CD4-positive, alpha-beta memory T cell (primary cell): ENCODE measurements at regions not wholly inside any gene's neighbourhood (a gene's known extent, or its start where the extent isn't known, plus 50 kb on each side); places are given as distances from the start of the nearest gene placed in this dataset.

Experiments
- CTCF ChIA-PET: fragments of 350-600 bp; sonication (Branson Sonifier 250); formaldehyde crosslinking; loops from one replicate; lab custom pipeline; 2021; ENCODE audit warnings: inconsistent platforms; ENCODE audit not compliant: partially characterized antibody; lab: Charles Lee
- POLR2A ChIA-PET: fragments of 350-600 bp; sonication (Branson Sonifier 250); formaldehyde crosslinking; loops from one replicate; lab custom pipeline; 2021; ENCODE audit not compliant: partially characterized antibody; lab: Charles Lee
- DNase-seq, 5 donors: peaks; one replicate each; pipeline versions ENCODE4 v3.0.0 to v3.0.0-alpha.2; 2020 to 2022; ENCODE audit warnings: mixed read lengths in 1 of 5
- H3K27ac ChIP-seq: one replicate; pipeline ENCODE4 v1.7.0; 2013; ENCODE audit warnings: low read depth, low read length
- H3K27me3 ChIP-seq: 2 replicates; pipeline ENCODE4 v1.7.0; 2013; ENCODE audit warnings: mild to moderate bottlenecking, low read length, moderate library complexity; ENCODE audit not compliant: insufficient read depth
- H3K36me3 ChIP-seq: 2 replicates; pipeline ENCODE4 v1.7.0; 2013; ENCODE audit warnings: mild to moderate bottlenecking, low read length, moderate library complexity; ENCODE audit not compliant: insufficient read depth
- H3K4me1 ChIP-seq: 2 replicates; pipeline ENCODE4 v1.7.0; 2013; ENCODE audit warnings: mild to moderate bottlenecking, low read length, moderate library complexity; ENCODE audit not compliant: insufficient read depth
- H3K4me3 ChIP-seq, 2 donors: one replicate each; pipeline ENCODE4 v1.7.0; 2013; ENCODE audit warnings: low read length in 2 of 2, mild to moderate bottlenecking in 1 of 2
- H3K9me3 ChIP-seq, 2 donors: one replicate each; pipeline ENCODE4 v1.7.0; 2013; ENCODE audit warnings: low read length in 2 of 2, control low read depth in 1 of 2; ENCODE audit not compliant: control insufficient read depth in 1 of 2
- H3K27ac Mint-ChIP-seq, 7 donors: one replicate each; pipeline ENCODE4 v1.8.0; 2020 to 2021; ENCODE audit warnings: mixed read lengths in 7 of 7, mild to moderate bottlenecking in 6 of 7, inconsistent platforms in 3 of 7, moderate library complexity in 3 of 7
- H3K27me3 Mint-ChIP-seq, 2 donors: one replicate each; pipeline ENCODE4 v1.8.0; 2020 to 2021; ENCODE audit warnings: mixed read lengths in 2 of 2
- H3K36me3 Mint-ChIP-seq, 2 donors: one replicate each; pipeline ENCODE4 v1.8.0; 2020 to 2021; ENCODE audit warnings: mixed read lengths in 2 of 2, inconsistent platforms in 1 of 2, mild to moderate bottlenecking in 1 of 2
- H3K4me1 Mint-ChIP-seq, 4 donors: one replicate each; pipeline ENCODE4 v1.8.0; 2020 to 2021; ENCODE audit warnings: mixed read lengths in 4 of 4, mild to moderate bottlenecking in 1 of 4
- H3K4me3 Mint-ChIP-seq, 8 donors: one replicate each; pipeline ENCODE4 v1.8.0; 2020 to 2021; ENCODE audit warnings: mixed read lengths in 8 of 8, mild to moderate bottlenecking in 7 of 8, moderate library complexity in 6 of 8, inconsistent platforms in 3 of 8
- H3K9me3 Mint-ChIP-seq, 8 donors: one replicate each; pipeline ENCODE4 v1.8.0; 2020 to 2021; ENCODE audit warnings: mixed read lengths in 8 of 8, mild to moderate bottlenecking in 5 of 8, inconsistent platforms in 3 of 8, moderate library complexity in 1 of 8
- intact Hi-C: fragments of 100-400 bp; cut with micrococcal nuclease; formaldehyde crosslinking; loops from one replicate; pipeline ENCODE4 v1.15.1; 2023

- Histone ChIP-seq H3K27ac (no peak overlapping the region), H3K4me3 (no peak overlapping the region), H3K9me3 (no peaks in the 10 kb centered on the region), H3K36me3 (no peaks in the 10 kb centered on the region), H3K27me3 (no peaks in the 10 kb centered on the region), H3K4me1 (no peaks in the 10 kb centered on the region)
- Mint-ChIP-seq H3K36me3 (no peaks in the 10 kb centered on the region), H3K9me3 (peaks cover 0 to 5% (median 2%) of the 10 kb centered on the region in 8 donors), H3K4me3 (no peak overlapping the region), H3K27ac (no peak overlapping the region), H3K4me1 (no peaks in the 10 kb centered on the region), H3K27me3 (no peaks in the 10 kb centered on the region)
- no peak for DNase-seq
- POLR2A ChIA-PET: no interaction called here
- intact Hi-C loops: no loop called here
- CTCF ChIA-PET: no interaction called here
These were observed 923.7 kb downstream of the TBC1D32 start for GRCh38 chr6:120410586-120410985.

DNA sequence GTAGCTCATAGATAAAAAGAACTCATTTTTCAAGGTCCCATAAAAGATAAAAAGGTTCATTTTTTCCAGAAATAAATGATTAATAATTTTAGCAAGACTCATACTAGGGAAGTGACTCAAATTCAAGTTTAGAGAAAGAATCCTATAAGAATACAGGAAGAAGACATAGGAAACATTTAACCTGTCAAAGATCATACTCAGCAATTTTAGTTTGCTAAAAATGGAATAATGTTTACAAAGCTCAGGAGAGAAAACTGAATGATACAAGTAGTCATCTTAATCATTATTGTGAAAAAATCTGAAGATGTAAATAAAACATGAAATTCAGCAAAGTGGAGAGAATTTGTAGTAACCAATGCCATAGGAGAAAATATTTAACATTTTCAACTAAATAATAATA, 926.6 kb downstream of the TBC1D32 start:
- Histone ChIP-seq H3K9me3 (no peaks in the 10 kb centered on the region), H3K4me1 (no peaks in the 10 kb centered on the region), H3K4me3 (no peak overlapping the region), H3K27ac (no peak overlapping the region), H3K27me3 (no peaks in the 10 kb centered on the region), H3K36me3 (no peaks in the 10 kb centered on the region)
- H3K36me3 Mint-ChIP-seq: no peaks in the 10 kb centered on the region
- no peaks in the 10 kb centered on the region for H3K4me1 Mint-ChIP-seq
- peaks cover 0 to 6% (median 3%) of the 10 kb centered on the region in 8 donors for H3K9me3 Mint-ChIP-seq
- intact Hi-C loops: no loop called here
- H3K27ac Mint-ChIP-seq: no peak overlapping the region
- POLR2A ChIA-PET: no interaction called here
- CTCF ChIA-PET: no interaction called here
- H3K27me3 Mint-ChIP-seq: no peaks in the 10 kb centered on the region
- H3K4me3 Mint-ChIP-seq: no peak overlapping the region
- no peak for DNase-seq

GRCh38 chr6:120405947-120406346, 928.3 kb downstream of the TBC1D32 start:
- ChIA-PET POLR2A (no interaction called here), CTCF (no interaction called here)
- H3K27ac Mint-ChIP-seq: no peak overlapping the region
- no peaks in the 10 kb centered on the region for H3K4me1 ChIP-seq
- H3K4me3 Mint-ChIP-seq: no peak overlapping the region
- intact Hi-C loops: no loop called here
- H3K9me3 ChIP-seq: no peaks in the 10 kb centered on the region
- H3K27me3 Mint-ChIP-seq: no peaks in the 10 kb centered on the region
- H3K27ac ChIP-seq: no peak overlapping the region
- H3K27me3 ChIP-seq: no peaks in the 10 kb centered on the region
- H3K4me3 ChIP-seq: no peak overlapping the region
- no peaks in the 10 kb centered on the region for H3K36me3 ChIP-seq
- no peaks in the 10 kb centered on the region for H3K36me3 Mint-ChIP-seq
- no peak for DNase-seq
- H3K4me1 Mint-ChIP-seq: no peaks in the 10 kb centered on the region
- peaks cover 0 to 6% (median 1%) of the 10 kb centered on the region in 8 donors for H3K9me3 Mint-ChIP-seq

- Mint-ChIP-seq H3K4me1 (no peaks in the 10 kb centered on the region), H3K27me3 (no peaks in the 10 kb centered on the region), H3K9me3 (peaks cover 0 to 4% (median 0%) of the 10 kb centered on the region in 8 donors), H3K36me3 (no peaks in the 10 kb centered on the region), H3K4me3 (no peak overlapping the region), H3K27ac (no peak overlapping the region)
- ChIA-PET POLR2A (no interaction called here), CTCF (no interaction called here)
- Histone ChIP-seq H3K4me1 (no peaks in the 10 kb centered on the region), H3K9me3 (no peaks in the 10 kb centered on the region), H3K36me3 (no peaks in the 10 kb centered on the region), H3K27ac (no peak overlapping the region), H3K4me3 (no peak overlapping the region), H3K27me3 (no peaks in the 10 kb centered on the region)
- intact Hi-C loops: no loop called here
- DNase-seq: no peak
These were observed 938.5 kb downstream of the TBC1D32 start for GRCh38 chr6:120395784-120396183.

DNA sequence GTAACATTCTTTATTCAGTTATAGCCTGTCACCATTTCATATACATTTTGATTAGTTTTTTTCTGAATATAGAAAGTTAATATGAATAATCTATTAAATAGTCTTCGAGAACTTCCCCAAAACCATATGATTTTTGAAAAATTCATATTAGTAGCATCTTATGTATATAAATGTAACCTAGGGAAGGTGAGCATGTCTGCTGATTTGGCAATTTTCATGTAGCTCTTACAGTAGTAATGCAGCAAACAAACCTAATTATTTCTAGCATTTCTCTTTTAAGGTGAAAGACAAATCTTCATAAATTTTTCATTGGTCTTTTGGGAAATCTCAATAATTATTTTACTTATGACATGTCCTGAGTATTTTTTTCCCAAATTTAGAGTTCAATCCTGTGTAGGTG, 939.0 kb downstream of the TBC1D32 start:
- H3K27me3 ChIP-seq: no peaks in the 10 kb centered on the region
- POLR2A ChIA-PET: no interaction called here
- CTCF ChIA-PET: no interaction called here
- H3K27ac ChIP-seq: no peak overlapping the region
- DNase-seq: no peak
- no peaks in the 10 kb centered on the region for H3K4me1 ChIP-seq
- H3K36me3 ChIP-seq: no peaks in the 10 kb centered on the region
- no peaks in the 10 kb centered on the region for H3K9me3 ChIP-seq
- Mint-ChIP-seq H3K36me3 (no peaks in the 10 kb centered on the region), H3K27ac (no peak overlapping the region), H3K4me3 (no peak overlapping the region), H3K4me1 (no peaks in the 10 kb centered on the region), H3K9me3 (peaks cover 0 to 4% (median 0%) of the 10 kb centered on the region in 8 donors), H3K27me3 (no peaks in the 10 kb centered on the region)
- intact Hi-C loops: no loop called here
- no peak overlapping the region for H3K4me3 ChIP-seq

DNA sequence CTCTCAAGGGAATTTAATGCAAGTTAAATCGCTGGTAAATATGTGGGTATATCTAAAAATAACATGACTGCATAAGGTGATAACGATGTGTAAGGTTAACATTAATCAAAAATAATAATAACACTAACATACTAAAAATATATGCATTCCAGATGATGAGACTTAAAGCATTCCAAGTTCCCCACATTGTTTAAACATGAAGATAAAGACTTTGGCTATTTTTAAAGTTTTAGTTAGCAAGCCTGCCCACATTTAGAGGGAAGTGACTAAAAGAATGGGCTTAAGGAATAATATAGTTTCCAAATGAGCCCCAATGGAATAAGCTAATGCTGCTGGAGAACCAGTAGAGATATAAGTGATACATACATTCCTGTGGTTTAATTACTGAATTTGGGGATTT, 941.3 kb downstream of the TBC1D32 start:
- no peak for DNase-seq
- intact Hi-C loops: no loop called here
- Histone ChIP-seq H3K9me3 (no peaks in the 10 kb centered on the region), H3K36me3 (no peaks in the 10 kb centered on the region), H3K4me1 (no peaks in the 10 kb centered on the region), H3K4me3 (no peak overlapping the region), H3K27ac (no peak overlapping the region), H3K27me3 (no peaks in the 10 kb centered on the region)
- ChIA-PET POLR2A (no interaction called here), CTCF (interaction anchor here (1.0 kb wide), 1 partner anchor 10 kb away, joined by 3 read pairs; no protein-coding TSS in a partner anchor)
- Mint-ChIP-seq H3K27me3 (no peaks in the 10 kb centered on the region), H3K4me3 (no peak overlapping the region), H3K27ac (no peak overlapping the region), H3K4me1 (no peaks in the 10 kb centered on the region), H3K36me3 (no peaks in the 10 kb centered on the region), H3K9me3 (peaks cover 0 to 2% (median 0%) of the 10 kb centered on the region in 8 donors)

- Mint-ChIP-seq H3K27ac (no peak overlapping the region), H3K4me1 (no peaks in the 10 kb centered on the region), H3K27me3 (no peaks in the 10 kb centered on the region), H3K4me3 (no peak overlapping the region), H3K36me3 (no peaks in the 10 kb centered on the region), H3K9me3 (peaks cover 0 to 4% (median 0%) of the 10 kb centered on the region in 8 donors)
- Histone ChIP-seq H3K27me3 (no peaks in the 10 kb centered on the region), H3K27ac (no peak overlapping the region), H3K4me3 (no peak overlapping the region), H3K9me3 (no peaks in the 10 kb centered on the region), H3K4me1 (no peaks in the 10 kb centered on the region), H3K36me3 (no peaks in the 10 kb centered on the region)
- intact Hi-C loops: no loop called here
- ChIA-PET CTCF (no interaction called here), POLR2A (no interaction called here)
- no peak for DNase-seq
These were observed 949.6 kb downstream of the TBC1D32 start for GRCh38 chr6:120384671-120385070.

DNA sequence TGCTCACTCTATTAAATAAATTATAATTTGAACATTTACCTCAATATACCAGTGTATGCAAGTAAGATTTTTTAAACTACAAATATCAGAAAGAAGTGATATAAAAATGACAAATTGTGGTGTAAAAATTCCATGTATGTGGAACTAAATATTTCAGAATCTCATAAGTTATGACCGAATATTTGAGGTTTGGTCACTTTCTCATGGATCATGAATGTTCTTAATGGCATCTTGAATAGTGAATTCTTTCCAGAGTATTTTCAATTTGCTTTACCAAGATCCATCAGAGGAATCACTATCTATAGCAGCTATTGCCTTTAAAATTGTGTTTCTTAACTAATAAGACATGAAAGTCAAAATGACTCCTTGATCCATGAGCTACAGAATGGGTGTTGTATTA, 950.6 kb downstream of the TBC1D32 start:
- no peak overlapping the region for H3K4me3 ChIP-seq
- no peaks in the 10 kb centered on the region for H3K9me3 ChIP-seq
- no peaks in the 10 kb centered on the region for H3K36me3 Mint-ChIP-seq
- H3K36me3 ChIP-seq: no peaks in the 10 kb centered on the region
- POLR2A ChIA-PET: no interaction called here
- H3K27ac ChIP-seq: no peak overlapping the region
- no peak overlapping the region for H3K27ac Mint-ChIP-seq
- no peak for DNase-seq
- no peaks in the 10 kb centered on the region for H3K4me1 Mint-ChIP-seq
- peaks cover 0 to 4% (median 0%) of the 10 kb centered on the region in 8 donors for H3K9me3 Mint-ChIP-seq
- intact Hi-C loops: no loop called here
- H3K27me3 Mint-ChIP-seq: no peaks in the 10 kb centered on the region
- no peak overlapping the region for H3K4me3 Mint-ChIP-seq
- H3K4me1 ChIP-seq: no peaks in the 10 kb centered on the region
- H3K27me3 ChIP-seq: no peaks in the 10 kb centered on the region
- CTCF ChIA-PET: no interaction called here
